GM12878 (cell line): ENCODE measurements at regions not wholly inside any gene's neighbourhood (a gene's known extent, or its start where the extent isn't known, plus 50 kb on each side); places are given as distances from the start of the nearest gene placed in this dataset.

Experiments
- ATF7 ChIP-seq: fragments of 450-650 bp; IDR thresholded peaks from 2 replicates; pipeline ENCODE4 v1.6.1; 2016; ENCODE audit warnings: low read depth, mild to moderate bottlenecking
- BHLHE40 ChIP-seq, 2 experiments: fragments of 450-650 bp in 1 of 2; IDR thresholded peaks; 2 replicates each; pipeline ENCODE4 v1.6.1; 2011 to 2017; ENCODE audit warnings: low read depth in 2 of 2, borderline replicate concordance in 1 of 2, improper control_type of control experiment in 1 of 2, low read length in 1 of 2, mild to moderate bottlenecking in 1 of 2
- CBX5 ChIP-seq: sonication (generic); IDR thresholded peaks from 2 replicates; pipeline ENCODE4 v1.6.1; 2016; ENCODE audit warnings: low read depth, moderate library complexity, mild to moderate bottlenecking, inconsistent platforms
- CEBPZ ChIP-seq: fragments of 150-350 bp; IDR thresholded peaks from 2 replicates; pipeline ENCODE4 v1.6.1; 2016; ENCODE audit warnings: low read depth, low read length
- ESRRA ChIP-seq: IDR thresholded peaks from 2 replicates; pipeline ENCODE4 v1.6.1; 2012; ENCODE audit warnings: mild to moderate bottlenecking, low read length, improper control_type of control experiment
- FOS ChIP-seq: IDR thresholded peaks from 3 replicates; pipeline ENCODE4 v1.6.1; 2011; ENCODE audit warnings: borderline replicate concordance; ENCODE audit not compliant: insufficient read length; ENCODE audit errors: extremely low read depth
- FOXM1 ChIP-seq: IDR thresholded peaks from 2 replicates; pipeline ENCODE4 v1.6.1; 2012; ENCODE audit warnings: low read depth, mild to moderate bottlenecking, inconsistent platforms, low read length, moderate library complexity
- JUND ChIP-seq: IDR thresholded peaks from 2 replicates; pipeline ENCODE4 v1.6.1; 2012; ENCODE audit warnings: low read depth, mild to moderate bottlenecking, low read length, improper control_type of control experiment, moderate library complexity
- KLF5 ChIP-seq: fragments of 450-650 bp; IDR thresholded peaks from 2 replicates; pipeline ENCODE4 v1.6.1; 2014; ENCODE audit warnings: mild to moderate bottlenecking; ENCODE audit not compliant: partially characterized antibody
- MEF2B ChIP-seq: fragments of 450-650 bp; IDR thresholded peaks from 2 replicates; pipeline ENCODE4 v1.6.1; 2018; ENCODE audit warnings: mild to moderate bottlenecking, moderate library complexity; ENCODE audit not compliant: partially characterized antibody, poor library complexity, severe bottlenecking
- MTA3 ChIP-seq: IDR thresholded peaks from 2 replicates; pipeline ENCODE4 v1.6.1; 2012; ENCODE audit warnings: low read length, inconsistent platforms, borderline replicate concordance
- NR2F1 ChIP-seq: fragments of 450-650 bp; conservative IDR thresholded peaks from 2 replicates; pipeline ENCODE4 v1.6.1; 2017; ENCODE audit warnings: mild to moderate bottlenecking
- PAX5 ChIP-seq: IDR thresholded peaks from 2 replicates; pipeline ENCODE4 v1.6.1; 2011; ENCODE audit warnings: low read depth, low read length, borderline replicate concordance
- POLR2A ChIP-seq: IDR thresholded peaks from 2 replicates; pipeline ENCODE4 v1.6.1; 2011; ENCODE audit warnings: low read depth, mild to moderate bottlenecking, low read length
- REST ChIP-seq: IDR thresholded peaks from 2 replicates; pipeline ENCODE4 v1.6.1; 2012; ENCODE audit warnings: mild to moderate bottlenecking, low read depth, low read length
- STAT3 ChIP-seq: IDR thresholded peaks from 2 replicates; pipeline ENCODE4 v1.6.1; 2011; ENCODE audit warnings: low read depth, low read length, improper control_type of control experiment
- TARDBP ChIP-seq: IDR thresholded peaks from 2 replicates; pipeline ENCODE4 v1.6.1; 2016; ENCODE audit warnings: borderline replicate concordance
- WRNIP1 ChIP-seq: IDR thresholded peaks from 2 replicates; pipeline ENCODE4 v1.6.1; 2011; ENCODE audit warnings: low read depth, low read length, improper control_type of control experiment, borderline replicate concordance
- YY1 ChIP-seq: IDR thresholded peaks from 2 replicates; pipeline ENCODE4 v1.6.1; 2011; ENCODE audit warnings: low read depth, mild to moderate bottlenecking, low read length
- ZBED1 ChIP-seq: IDR thresholded peaks from 2 replicates; pipeline ENCODE4 v1.6.1; 2016; ENCODE audit warnings: borderline replicate concordance
- ZNF207 ChIP-seq: fragments of 450-650 bp; IDR thresholded peaks from 2 replicates; pipeline ENCODE4 v1.6.1; 2014; ENCODE audit warnings: antibody characterized with exemption, mild to moderate bottlenecking, borderline replicate concordance
- ZNF274 ChIP-seq: IDR thresholded peaks from one replicate; pipeline ENCODE4 v1.8.0; 2011; ENCODE audit not compliant: insufficient read length, insufficient read depth
- TF ChIP-seq, protein P1 (sequence below): fragments of 450-650 bp; conservative IDR thresholded peaks from 2 replicates; pipeline ENCODE4 v1.6.1; 2017; ENCODE audit warnings: mild to moderate bottlenecking, moderate library complexity

DNA sequence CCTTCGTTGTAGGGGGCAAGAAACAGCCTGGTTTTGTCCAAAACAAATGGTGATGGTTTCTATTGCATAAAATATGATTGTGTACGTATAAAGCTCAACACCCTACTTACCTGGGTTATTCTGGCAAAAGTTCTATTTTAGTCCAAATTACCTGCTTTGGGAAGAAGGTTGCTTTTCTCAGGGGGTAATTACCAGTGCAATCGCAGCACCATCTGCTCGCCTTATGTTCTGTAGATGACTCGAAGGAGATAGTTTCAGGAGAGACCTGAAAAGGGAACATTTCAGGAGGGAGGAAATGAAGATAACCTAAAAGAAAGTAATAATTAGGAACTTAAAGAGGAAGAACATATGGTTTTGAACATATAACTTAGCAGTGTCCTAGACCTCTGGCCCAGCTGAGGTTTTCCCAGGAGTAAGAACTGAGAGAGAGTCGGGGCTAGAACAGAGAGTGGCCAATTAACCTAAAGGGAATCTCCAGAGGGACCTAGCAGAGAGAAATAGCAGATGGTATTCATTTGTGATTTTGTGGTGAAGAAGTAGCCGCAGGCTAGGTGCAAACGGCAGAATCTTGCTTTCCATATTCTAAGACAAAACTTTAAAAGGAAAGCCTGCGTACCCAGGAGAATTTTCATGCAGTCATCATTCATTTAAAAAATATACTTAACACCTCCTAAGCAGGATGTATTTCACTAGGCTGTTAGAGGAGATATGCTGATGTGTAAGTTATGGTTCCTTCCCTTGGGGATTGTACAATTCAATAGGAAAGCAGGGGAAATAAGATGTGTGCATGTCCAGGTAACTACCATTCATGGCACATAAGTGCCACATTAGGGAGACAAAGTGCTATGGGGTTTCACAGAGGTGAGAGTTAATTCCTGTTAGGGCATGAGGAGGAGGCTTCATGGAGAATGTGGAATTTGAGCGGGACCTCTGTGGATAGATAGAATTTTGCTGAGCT, 113.0 kb upstream of the SLC10A2 start (continued):
- TF ChIP-seq PAX5 = no peak
- no peak for TF ChIP-seq KLF5
- TF ChIP-seq REST = no peak
- no peak for TF ChIP-seq ESRRA
- TF ChIP-seq FOXM1 = no peak
- TF ChIP-seq TARDBP = no peak
- no peak for TF ChIP-seq ZBED1
- no peak for TF ChIP-seq ZNF274
- TF ChIP-seq BHLHE40 (IDR thresholded peaks at IDR 0.05; ENCODE audit: borderline replicate concordance in 1 of 2, low read depth in 2 of 2, low read length in 1 of 2) = peak in 1 of 2 experiments; percentile 9; a peak in 1 of 4 replicates
- TF ChIP-seq CEBPZ = no peak
- TF ChIP-seq, protein P1, sequence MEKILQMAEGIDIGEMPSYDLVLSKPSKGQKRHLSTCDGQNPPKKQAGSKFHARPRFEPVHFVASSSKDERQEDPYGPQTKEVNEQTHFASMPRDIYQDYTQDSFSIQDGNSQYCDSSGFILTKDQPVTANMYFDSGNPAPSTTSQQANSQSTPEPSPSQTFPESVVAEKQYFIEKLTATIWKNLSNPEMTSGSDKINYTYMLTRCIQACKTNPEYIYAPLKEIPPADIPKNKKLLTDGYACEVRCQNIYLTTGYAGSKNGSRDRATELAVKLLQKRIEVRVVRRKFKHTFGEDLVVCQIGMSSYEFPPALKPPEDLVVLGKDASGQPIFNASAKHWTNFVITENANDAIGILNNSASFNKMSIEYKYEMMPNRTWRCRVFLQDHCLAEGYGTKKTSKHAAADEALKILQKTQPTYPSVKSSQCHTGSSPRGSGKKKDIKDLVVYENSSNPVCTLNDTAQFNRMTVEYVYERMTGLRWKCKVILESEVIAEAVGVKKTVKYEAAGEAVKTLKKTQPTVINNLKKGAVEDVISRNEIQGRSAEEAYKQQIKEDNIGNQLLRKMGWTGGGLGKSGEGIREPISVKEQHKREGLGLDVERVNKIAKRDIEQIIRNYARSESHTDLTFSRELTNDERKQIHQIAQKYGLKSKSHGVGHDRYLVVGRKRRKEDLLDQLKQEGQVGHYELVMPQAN = no peak
- TF ChIP-seq ATF7 = peak; percentile 27; the same call in 1 of the 2 replicates
- TF ChIP-seq YY1 = no peak
- TF ChIP-seq CBX5 = no peak
- TF ChIP-seq STAT3 = no peak
- no peak for TF ChIP-seq WRNIP1
- no peak for TF ChIP-seq NR2F1
- no peak for TF ChIP-seq ZNF207
- no peak for TF ChIP-seq POLR2A
- TF ChIP-seq JUND = no peak
- TF ChIP-seq FOS = no peak
- peak; percentile 84 for TF ChIP-seq MEF2B
- TF ChIP-seq MTA3 = no peak
